ENCODE measurements at regions not wholly inside any gene's neighbourhood (a gene's known extent, or its start where the extent isn't known, plus 50 kb on each side); places are given as distances from the start of the nearest gene placed in this dataset.

GRCh38 chr4:137310593-137311490 lies 221.5 kb downstream of the PCDH18 start:
- DNase-seq = no peak

- no peak for DNase-seq
Measured at GRCh38 chr4:137310166-137310565, 222.1 kb downstream of the PCDH18 start.

GRCh38 chr4:137309424-137309823 lies 222.9 kb downstream of the PCDH18 start:
- DNase-seq = no peak

GRCh38 chr4:137307806-137308205 lies 224.5 kb downstream of the PCDH18 start:
- no peak for DNase-seq

GRCh38 chr4:137300776-137301175 lies 231.5 kb downstream of the PCDH18 start:
- DNase-seq = no peak

- no peak for DNase-seq
Measured at GRCh38 chr4:137299281-137299680, 233.0 kb downstream of the PCDH18 start.

GRCh38 chr4:137293281-137293680 lies 239.0 kb downstream of the PCDH18 start:
- DNase-seq = no peak

GRCh38 chr4:137283737-137284136 lies 248.6 kb downstream of the PCDH18 start:
- no peak for DNase-seq

- DNase-seq = no peak
Measured at GRCh38 chr4:137278431-137278830, 253.9 kb downstream of the PCDH18 start.

- DNase-seq = no peak
Measured at GRCh38 chr4:137274404-137274803, 257.9 kb downstream of the PCDH18 start.

- no peak for DNase-seq
Measured at GRCh38 chr4:137267024-137267423, 265.3 kb downstream of the PCDH18 start.

- DNase-seq = no peak
Measured at GRCh38 chr4:137266511-137266910, 265.8 kb downstream of the PCDH18 start.

- DNase-seq = no peak
Measured at GRCh38 chr4:137263206-137263605, 269.1 kb downstream of the PCDH18 start.

- no peak for DNase-seq
Measured at GRCh38 chr4:137253949-137254348, 278.3 kb downstream of the PCDH18 start.

- DNase-seq = no peak
Measured at GRCh38 chr4:137249112-137249511, 283.2 kb downstream of the PCDH18 start.

- DNase-seq = no peak
Measured at GRCh38 chr4:137238456-137239162, 293.7 kb downstream of the PCDH18 start.

GRCh38 chr4:137226900-137227299 lies 305.4 kb downstream of the PCDH18 start:
- DNase-seq = no peak

GRCh38 chr4:137226221-137226620 lies 306.1 kb downstream of the PCDH18 start:
- no peak for DNase-seq

GRCh38 chr4:137213372-137214173 lies 318.7 kb downstream of the PCDH18 start:
- DNase-seq = no peak

- DNase-seq = no peak
Measured at GRCh38 chr4:137212601-137213000, 319.7 kb downstream of the PCDH18 start.

GRCh38 chr4:137209240-137209639 lies 323.1 kb downstream of the PCDH18 start:
- DNase-seq = no peak

- no peak for DNase-seq
Measured at GRCh38 chr4:137206781-137207180, 325.5 kb downstream of the PCDH18 start.

GRCh38 chr4:137203601-137204000 lies 328.7 kb downstream of the PCDH18 start:
- DNase-seq = no peak

Data from islet precursor cell (in vitro differentiated cells).